GM18870 (cell line): ENCODE measurements at regions not wholly inside any gene's neighbourhood (a gene's known extent, or its start where the extent isn't known, plus 50 kb on each side); places are given as distances from the start of the nearest gene placed in this dataset.
"Not testable (repeated sequence)": the region's sequence is repeated elsewhere in the genome, so short reads cannot be mapped to it uniquely, and the experiment has no call there.

Source experiments
- ATAC-seq: cut with Tn5 transposase; IDR thresholded peaks from one replicate; pipeline ENCODE4 v1.9.1; 2021; ENCODE audit warnings: moderate library complexity; ENCODE audit not compliant: unreplicated experiment

GRCh38 chr11:98417256-98417755 is 603.4 kb upstream of the CNTN5 start:
- no peak for ATAC-seq

GRCh38 chr11:98423933-98424332 is 596.8 kb upstream of the CNTN5 start:
- no peak for ATAC-seq

- ATAC-seq, result not testable (repeated sequence)
These were observed 596.0 kb upstream of the CNTN5 start for GRCh38 chr11:98424773-98425172.

GRCh38 chr11:98431463-98432359 is 589.0 kb upstream of the CNTN5 start:
- ATAC-seq, result no peak

- no peak for ATAC-seq
These were observed 586.5 kb upstream of the CNTN5 start for GRCh38 chr11:98434296-98434695.

GRCh38 chr11:98453378-98453777 is 567.4 kb upstream of the CNTN5 start:
- ATAC-seq, result no peak

- ATAC-seq, result no peak
These were observed 565.0 kb upstream of the CNTN5 start for GRCh38 chr11:98455500-98456307.

GRCh38 chr11:98456308-98456680 is 564.5 kb upstream of the CNTN5 start:
- ATAC-seq, result no peak

GRCh38 chr11:98495016-98495415 is 525.7 kb upstream of the CNTN5 start:
- no peak for ATAC-seq

- ATAC-seq, result no peak
These were observed 525.1 kb upstream of the CNTN5 start for GRCh38 chr11:98495601-98496000.

- ATAC-seq, result no peak
These were observed 513.5 kb upstream of the CNTN5 start for GRCh38 chr11:98507208-98507607.

- no peak for ATAC-seq
These were observed 507.8 kb upstream of the CNTN5 start for GRCh38 chr11:98512938-98513337.

- no peak for ATAC-seq
These were observed 489.2 kb upstream of the CNTN5 start for GRCh38 chr11:98531576-98531975.

GRCh38 chr11:98536023-98536422 is 484.7 kb upstream of the CNTN5 start:
- ATAC-seq, result no peak

- ATAC-seq, result not testable (repeated sequence)
These were observed 482.4 kb upstream of the CNTN5 start for GRCh38 chr11:98538358-98538757.

GRCh38 chr11:98545544-98546175 is 475.1 kb upstream of the CNTN5 start:
- no peak for ATAC-seq

- no peak for ATAC-seq
These were observed 471.2 kb upstream of the CNTN5 start for GRCh38 chr11:98549571-98549970.

- no peak for ATAC-seq
These were observed 460.8 kb upstream of the CNTN5 start for GRCh38 chr11:98559961-98560360.

- no peak for ATAC-seq
These were observed 459.5 kb upstream of the CNTN5 start for GRCh38 chr11:98561252-98561651.

GRCh38 chr11:98561877-98562395 is 458.8 kb upstream of the CNTN5 start:
- no peak for ATAC-seq

GRCh38 chr11:98564233-98564632 is 456.5 kb upstream of the CNTN5 start:
- no peak for ATAC-seq
